H1 (cell line): ENCODE measurements at regions not wholly inside any gene's neighbourhood (a gene's known extent, or its start where the extent isn't known, plus 50 kb on each side); places are given as distances from the start of the nearest gene placed in this dataset.

Source experiments
- CTCF ChIA-PET: fragments of 300-600 bp; sonication (Branson Sonifier 250); formaldehyde crosslinking; loops from one replicate; lab custom pipeline; 2021; ENCODE audit not compliant: partially characterized antibody; lab: Charles Lee
- POLR2A ChIA-PET: fragments of 300-600 bp; sonication (Branson Sonifier 250); formaldehyde crosslinking; loops from one replicate; lab custom pipeline; 2021; ENCODE audit warnings: inconsistent platforms; ENCODE audit not compliant: partially characterized antibody; lab: Charles Lee
- DNase-seq, 2 experiments: peaks; one replicate each; pipeline versions ENCODE4 v3.0.0 to v3.0.0-alpha.2; 2010 to 2022; ENCODE audit warnings: low spot score in 2 of 2, low read depth in 1 of 2, mixed read lengths in 1 of 2
- FAIRE-seq: peaks from 2 replicates; lab custom pipeline; 2011; peaks lifted over from hg19 to GRCh38; lab: Jason Lieb, UNC
- H2AFZ ChIP-seq: 2 replicates; pipeline ENCODE4 v1.8.1; 2012; ENCODE audit warnings: low read length, inconsistent platforms
- H2AK5ac ChIP-seq: 2 replicates; pipeline ENCODE4 v1.6.1; 2013; ENCODE audit warnings: low read depth, low read length
- H2BK120ac ChIP-seq: replicated peaks from 2 replicates; pipeline ENCODE3; 2013; ENCODE audit warnings: low read depth, low read length, inconsistent platforms
- H2BK12ac ChIP-seq: 2 replicates; pipeline ENCODE4 v1.6.1; 2013; ENCODE audit warnings: low read depth, low read length
- H2BK15ac ChIP-seq: 2 replicates; pipeline ENCODE4 v1.6.1; 2013; ENCODE audit warnings: low read length
- H2BK20ac ChIP-seq: 2 replicates; pipeline ENCODE4 v1.6.1; 2013; ENCODE audit warnings: low read length
- H2BK5ac ChIP-seq: 2 replicates; pipeline ENCODE4 v1.6.1; 2013; ENCODE audit warnings: low read depth, low read length
- H3K14ac ChIP-seq: 2 replicates; pipeline ENCODE4 v1.6.1; 2013; ENCODE audit warnings: inconsistent platforms; ENCODE audit not compliant: insufficient read length
- H3K18ac ChIP-seq: 2 replicates; pipeline ENCODE4 v1.6.1; 2013; ENCODE audit warnings: low read length; ENCODE audit errors: extremely low read depth
- H3K23ac ChIP-seq: 2 replicates; pipeline ENCODE4 v1.6.1; 2013; ENCODE audit warnings: inconsistent platforms; ENCODE audit not compliant: insufficient read length
- H3K23me2 ChIP-seq: 2 replicates; pipeline ENCODE4 v1.6.1; 2013; ENCODE audit warnings: low read depth, low read length
- H3K27ac ChIP-seq: 2 replicates; pipeline ENCODE4 v1.6.1; 2011; ENCODE audit warnings: low read depth, low read length, inconsistent platforms
- H3K27me3 ChIP-seq, 4 experiments: replicated peaks in 1 of 4; 1 replicate in 1 of 4; 2 replicates in 3 of 4; pipeline versions ENCODE4 v1.6.1 to v1.8.1; 2011 to 2013; ENCODE audit warnings: low read length in 3 of 4, mild to moderate bottlenecking in 3 of 4, inconsistent platforms in 2 of 4, mixed read lengths in 2 of 4, moderate library complexity in 1 of 4; ENCODE audit not compliant: control insufficient read depth in 3 of 4, insufficient read depth in 3 of 4; ENCODE audit errors: extremely low read depth in 1 of 4
- H3K36me3 ChIP-seq, 4 experiments: 2 replicates each; pipeline versions ENCODE4 v1.6.1 to v1.8.1; 2011 to 2013; ENCODE audit warnings: mild to moderate bottlenecking in 4 of 4, low read length in 3 of 4, moderate library complexity in 2 of 4, control low read depth in 1 of 4, inconsistent platforms in 1 of 4; ENCODE audit not compliant: insufficient read depth in 4 of 4, control insufficient read depth in 2 of 4
- H3K4ac ChIP-seq: replicated peaks from 2 replicates; pipeline ENCODE3; 2013; ENCODE audit warnings: low read length, low read depth, mixed read lengths, inconsistent platforms; ENCODE audit not compliant: insufficient read length
- H3K4me1 ChIP-seq, 4 experiments: replicated peaks in 1 of 4; 1 replicate in 1 of 4; 2 replicates in 3 of 4; pipeline versions ENCODE4 v1.6.1 to v1.8.1; 2011 to 2013; ENCODE audit warnings: low read length in 3 of 4, inconsistent platforms in 2 of 4, mixed read lengths in 1 of 4; ENCODE audit not compliant: insufficient read depth in 4 of 4, control insufficient read depth in 3 of 4
- H3K4me2 ChIP-seq, 2 experiments: 2 replicates each; pipeline versions ENCODE4 v1.6.1 to v1.8.1; 2011 to 2013; ENCODE audit warnings: low read depth in 2 of 2, low read length in 2 of 2, control low read depth in 1 of 2, inconsistent platforms in 1 of 2, mild to moderate bottlenecking in 1 of 2; ENCODE audit not compliant: insufficient read depth in 1 of 2
- H3K4me3 ChIP-seq, 4 experiments: fragments of 200-600, 300-600 bp in 1 of 4; sonication (generic), shearing (Covaris generic), sonication (Bioruptor Twin) in 1 of 4; 2 replicates each; pipeline versions ENCODE4 v1.5.1 to v1.8.1; 2011 to 2016; ENCODE audit warnings: low read length in 4 of 4, low read depth in 3 of 4, control low read depth in 2 of 4, inconsistent platforms in 2 of 4, mild to moderate bottlenecking in 2 of 4, mixed read lengths in 1 of 4, moderate library complexity in 1 of 4; ENCODE audit not compliant: insufficient read depth in 2 of 4; ENCODE audit errors: extremely low read depth in 1 of 4
- H3K56ac ChIP-seq: replicated peaks from 2 replicates; pipeline ENCODE3; 2013; ENCODE audit warnings: low read depth, mild to moderate bottlenecking, mixed read lengths, low read length, inconsistent platforms; ENCODE audit not compliant: insufficient read length
- H3K79me1 ChIP-seq: 2 replicates; pipeline ENCODE4 v1.6.1; 2013; ENCODE audit warnings: low read depth, low read length, control low read depth
- H3K79me2 ChIP-seq, 2 experiments: 2 replicates each; pipeline versions ENCODE4 v1.6.1 to v1.8.1; 2012 to 2013; ENCODE audit warnings: low read length in 2 of 2, mild to moderate bottlenecking in 2 of 2, inconsistent platforms in 1 of 2; ENCODE audit not compliant: insufficient read depth in 2 of 2, control insufficient read depth in 1 of 2
- H3K9ac ChIP-seq, 4 experiments: replicated peaks in 1 of 4; 1 replicate in 1 of 4; 2 replicates in 3 of 4; pipeline versions ENCODE4 v1.6.1 to v1.8.1; 2011 to 2013; ENCODE audit warnings: low read depth in 3 of 4, low read length in 3 of 4, control low read depth in 2 of 4, mild to moderate bottlenecking in 2 of 4, moderate library complexity in 2 of 4, inconsistent platforms in 1 of 4; ENCODE audit errors: extremely low read depth in 1 of 4
- H3K9me3 ChIP-seq, 2 experiments: 2 replicates each; pipeline versions ENCODE4 v1.6.1 to v1.8.1; 2012 to 2013; ENCODE audit warnings: mild to moderate bottlenecking in 2 of 2, moderate library complexity in 2 of 2, control low read depth in 1 of 2, inconsistent platforms in 1 of 2, low read depth in 1 of 2, low read length in 1 of 2, mixed read lengths in 1 of 2; ENCODE audit not compliant: insufficient read depth in 2 of 2
- H4K20me1 ChIP-seq, 2 experiments: replicated peaks in 1 of 2; 2 replicates each; pipeline versions ENCODE3 to v1.8.1; 2011 to 2013; ENCODE audit warnings: inconsistent platforms in 2 of 2, low read length in 2 of 2, mild to moderate bottlenecking in 1 of 2; ENCODE audit not compliant: insufficient read depth in 2 of 2, control insufficient read depth in 1 of 2
- H4K5ac ChIP-seq: 2 replicates; pipeline ENCODE4 v1.6.1; 2013; ENCODE audit warnings: low read length, low read depth, mixed read lengths, inconsistent platforms; ENCODE audit not compliant: insufficient read length
- H4K8ac ChIP-seq: 2 replicates; pipeline ENCODE4 v1.8.0; 2013; ENCODE audit warnings: mild to moderate bottlenecking, moderate library complexity, low read length, inconsistent platforms; ENCODE audit not compliant: insufficient read depth; ENCODE audit errors: extremely low read depth
- H4K91ac ChIP-seq: replicated peaks from 2 replicates; pipeline ENCODE3; 2013; ENCODE audit warnings: low read length, mixed read lengths, inconsistent platforms; ENCODE audit not compliant: insufficient read length
- BACH1 ChIP-seq: IDR thresholded peaks from 2 replicates; pipeline ENCODE4 v1.6.1; 2012; ENCODE audit warnings: low read length, improper control_type of control experiment
- BCL11A ChIP-seq, 2 experiments: IDR thresholded peaks; one replicate each; pipeline ENCODE4 v1.6.1; 2011; ENCODE audit warnings: low read depth in 2 of 2, low read length in 2 of 2, mild to moderate bottlenecking in 2 of 2
- BRCA1 ChIP-seq: IDR thresholded peaks from 2 replicates; pipeline ENCODE4 v1.6.1; 2012; ENCODE audit warnings: low read depth, low read length, improper control_type of control experiment
- CHD2 ChIP-seq: IDR thresholded peaks from 2 replicates; pipeline ENCODE4 v1.6.1; 2012; ENCODE audit warnings: low read length, improper control_type of control experiment
- CREB1 ChIP-seq: IDR thresholded peaks from 2 replicates; pipeline ENCODE4 v1.6.1; 2012; ENCODE audit warnings: inconsistent platforms
- MAFK ChIP-seq: IDR thresholded peaks from 2 replicates; pipeline ENCODE4 v1.6.1; 2012; ENCODE audit warnings: low read depth, mild to moderate bottlenecking, improper control_type of control experiment, low read length
- NANOG ChIP-seq: IDR thresholded peaks from 2 replicates; pipeline ENCODE4 v1.6.1; 2011; ENCODE audit warnings: low read length, low read depth, mild to moderate bottlenecking, inconsistent platforms; ENCODE audit not compliant: insufficient read depth, poor library complexity, severe bottlenecking
- RBBP5 ChIP-seq: IDR thresholded peaks from 2 replicates; pipeline ENCODE4 v1.7.1; 2012; ENCODE audit warnings: low read depth, mild to moderate bottlenecking, inconsistent platforms, low read length, moderate library complexity, borderline replicate concordance
- SAP30 ChIP-seq: fragments of 300-600 bp; sonication (generic); IDR thresholded peaks from 2 replicates; pipeline ENCODE4 v1.7.1; 2012; ENCODE audit warnings: low read length, moderate library complexity, mild to moderate bottlenecking, inconsistent platforms; ENCODE audit not compliant: insufficient read depth, insufficient replicate concordance
- SIN3A ChIP-seq, 2 experiments: IDR thresholded peaks in 1 of 2; conservative IDR thresholded peaks in 1 of 2; 2 replicates each; pipeline ENCODE4 v1.6.1; 2011 to 2012; ENCODE audit warnings: low read length in 2 of 2, improper control_type of control experiment in 1 of 2, low read depth in 1 of 2, mild to moderate bottlenecking in 1 of 2
- TEAD4 ChIP-seq: IDR thresholded peaks from 2 replicates; pipeline ENCODE4 v1.6.1; 2012; ENCODE audit warnings: low read depth, low read length, inconsistent platforms, mixed read lengths
- ZNF274 ChIP-seq: IDR thresholded peaks from 2 replicates; pipeline ENCODE4 v1.7.0; 2012; ENCODE audit warnings: low read length, borderline replicate concordance; ENCODE audit errors: extremely low read depth
- WGBS, 2 experiments: shearing (Covaris generic) in 1 of 2; methylation state at CpG; one replicate each; pipeline versions ENCODE4 v1.1.6 to v1.1.7; 2013 to 2015; ENCODE audit warnings: low lambda C conversion rate in 2 of 2, mixed read lengths in 2 of 2, inconsistent platforms in 1 of 2, low coverage in 1 of 2, missing lambda C conversion rate in 1 of 2; ENCODE audit not compliant: insufficient replicate concordance in 2 of 2, insufficient coverage in 1 of 2, insufficient read length in 1 of 2; ENCODE audit errors: extremely low coverage in 1 of 2, missing lambda C conversion rate in 1 of 2; 5-methylcytosine and 5-hydroxymethylcytosine counted together
- TF ChIP-seq, protein P1 (sequence below), 3 experiments: IDR thresholded peaks; 1 replicate in 2 of 3; 2 replicates in 1 of 3; pipeline versions ENCODE4 v1.5.1 to v1.6.1; 2011; ENCODE audit warnings: low read length in 3 of 3, mild to moderate bottlenecking in 3 of 3, inconsistent platforms in 2 of 3, low read depth in 1 of 3, moderate library complexity in 1 of 3; ENCODE audit not compliant: insufficient read depth in 1 of 3; ENCODE audit errors: control extremely low read depth in 1 of 3

DNA sequence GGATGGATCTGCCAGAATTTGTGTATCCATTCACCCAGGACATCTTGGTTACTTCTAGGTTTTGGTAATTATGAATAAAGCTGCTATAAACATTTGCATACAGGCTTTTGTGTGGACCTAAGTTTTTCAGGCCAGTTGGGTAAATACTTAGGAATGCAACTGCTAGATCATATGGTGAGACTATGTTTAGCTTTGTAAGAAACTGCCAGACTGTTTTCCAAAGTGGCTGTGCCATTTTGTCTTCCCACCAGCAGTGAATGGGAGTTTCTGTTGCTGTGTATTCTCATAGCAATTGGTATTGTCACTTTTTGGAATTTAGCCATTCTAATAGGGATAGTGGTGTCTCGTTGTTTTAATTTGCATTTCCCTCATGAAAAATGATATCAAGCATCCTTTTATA is 133.0 kb downstream of the KIF26A start:
- H3K27me3 ChIP-seq: no peaks in the 10 kb centered on the region
- CTCF ChIA-PET: no interaction called here
- no peak for FAIRE-seq
- TF ChIP-seq, protein P1, sequence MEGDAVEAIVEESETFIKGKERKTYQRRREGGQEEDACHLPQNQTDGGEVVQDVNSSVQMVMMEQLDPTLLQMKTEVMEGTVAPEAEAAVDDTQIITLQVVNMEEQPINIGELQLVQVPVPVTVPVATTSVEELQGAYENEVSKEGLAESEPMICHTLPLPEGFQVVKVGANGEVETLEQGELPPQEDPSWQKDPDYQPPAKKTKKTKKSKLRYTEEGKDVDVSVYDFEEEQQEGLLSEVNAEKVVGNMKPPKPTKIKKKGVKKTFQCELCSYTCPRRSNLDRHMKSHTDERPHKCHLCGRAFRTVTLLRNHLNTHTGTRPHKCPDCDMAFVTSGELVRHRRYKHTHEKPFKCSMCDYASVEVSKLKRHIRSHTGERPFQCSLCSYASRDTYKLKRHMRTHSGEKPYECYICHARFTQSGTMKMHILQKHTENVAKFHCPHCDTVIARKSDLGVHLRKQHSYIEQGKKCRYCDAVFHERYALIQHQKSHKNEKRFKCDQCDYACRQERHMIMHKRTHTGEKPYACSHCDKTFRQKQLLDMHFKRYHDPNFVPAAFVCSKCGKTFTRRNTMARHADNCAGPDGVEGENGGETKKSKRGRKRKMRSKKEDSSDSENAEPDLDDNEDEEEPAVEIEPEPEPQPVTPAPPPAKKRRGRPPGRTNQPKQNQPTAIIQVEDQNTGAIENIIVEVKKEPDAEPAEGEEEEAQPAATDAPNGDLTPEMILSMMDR (IDR thresholded peaks at IDR 0.05; ENCODE audit: control extremely low read depth in 1 of 3, insufficient read depth in 1 of 3, low read depth in 1 of 3, low read length in 3 of 3): no peak
- TF ChIP-seq ZNF274: no peak
- no peak for TF ChIP-seq BCL11A (IDR thresholded peaks at IDR 0.05; ENCODE audit: low read depth in 2 of 2, low read length in 2 of 2)
- TF ChIP-seq SAP30: no peak
- no peak for TF ChIP-seq MAFK
- no peak for TF ChIP-seq CREB1
- no peak for TF ChIP-seq CHD2
- TF ChIP-seq BRCA1: no peak
- TF ChIP-seq NANOG: no peak
- no peak for TF ChIP-seq TEAD4
- TF ChIP-seq BACH1: no peak
- no peak for TF ChIP-seq RBBP5
- no peak for TF ChIP-seq SIN3A (conservative IDR thresholded peaks at IDR 0.05 in 1 of 2, IDR thresholded peaks at IDR 0.05 in 1 of 2; ENCODE audit: low read depth in 1 of 2, low read length in 2 of 2)

More for the DNA sequence above, 133.0 kb downstream of the KIF26A start:
- Histone ChIP-seq H4K20me1 (peaks cover 0 to 2% of the 10 kb centered on the region in 2 experiments), H3K23me2 (no peaks in the 10 kb centered on the region), H3K79me2 (no peaks in the 10 kb centered on the region), H2AFZ (no peak overlapping the region), H3K9ac (no peak overlapping the region), H4K8ac (no peak overlapping the region), H3K56ac (no peak overlapping the region), H2BK15ac (no peak overlapping the region), H4K91ac (no peak overlapping the region), H3K27ac (no peak overlapping the region), H4K5ac (no peak overlapping the region), H3K36me3 (no peaks in the 10 kb centered on the region), H3K4ac (no peak overlapping the region), H2BK12ac (no peak overlapping the region), H3K79me1 (no peaks in the 10 kb centered on the region), H3K4me2 (no peak overlapping the region), H3K9me3 (no peaks in the 10 kb centered on the region), H3K14ac (no peak overlapping the region), H3K23ac (no peak overlapping the region), H3K18ac (no peak overlapping the region), H2BK5ac (no peak overlapping the region), H2BK20ac (no peak overlapping the region), H2AK5ac (no peak overlapping the region), H3K4me1 (peaks cover 0 to 4% (median 1%) of the 10 kb centered on the region in 4 experiments; a peak in 2 of 7 replicates), H3K4me3 (no peak overlapping the region), H2BK120ac (no peak overlapping the region)
- no peak for DNase-seq
- WGBS, 2 experiments: 91% methylated on average over 1 of the region's 1 CpG; no CpG with 5 or more reads in 1 of the 2 experiments
- POLR2A ChIA-PET: no interaction called here
